ENCODE measurements at regions not wholly inside any gene's neighbourhood (a gene's known extent, or its start where the extent isn't known, plus 50 kb on each side); places are given as distances from the start of the nearest gene placed in this dataset.

GRCh38 chr11:80048513-80048912, 607.7 kb upstream of the TENM4 start:
- TF ChIP-seq CTCF (IDR thresholded peaks at IDR 0.05), result no peak
- no peak for TF ChIP-seq EP300 (IDR thresholded peaks at IDR 0.05)
- no peak for TF ChIP-seq POLR2AphosphoS5 (IDR thresholded peaks at IDR 0.05)
